DOHH2 (cell line): ENCODE measurements at regions not wholly inside any gene's neighbourhood (a gene's known extent, or its start where the extent isn't known, plus 50 kb on each side); places are given as distances from the start of the nearest gene placed in this dataset.

Experiments used
- EZH2phosphoT487 ChIP-seq: fragments of 200-600 bp; sonication (generic); IDR thresholded peaks from 2 replicates; pipeline ENCODE4 v1.6.1; 2017; ENCODE audit warnings: borderline replicate concordance, mild to moderate bottlenecking, antibody characterized with exemption, low read length, moderate library complexity, mixed read lengths
- TF ChIP-seq, protein P1 (sequence below): fragments of 200-600 bp; sonication (generic); IDR thresholded peaks from one replicate; pipeline ENCODE4 v1.5.1; 2014; ENCODE audit warnings: antibody characterized with exemption, mild to moderate bottlenecking, low read depth, low read length; ENCODE audit not compliant: poor library complexity, severe bottlenecking

DNA sequence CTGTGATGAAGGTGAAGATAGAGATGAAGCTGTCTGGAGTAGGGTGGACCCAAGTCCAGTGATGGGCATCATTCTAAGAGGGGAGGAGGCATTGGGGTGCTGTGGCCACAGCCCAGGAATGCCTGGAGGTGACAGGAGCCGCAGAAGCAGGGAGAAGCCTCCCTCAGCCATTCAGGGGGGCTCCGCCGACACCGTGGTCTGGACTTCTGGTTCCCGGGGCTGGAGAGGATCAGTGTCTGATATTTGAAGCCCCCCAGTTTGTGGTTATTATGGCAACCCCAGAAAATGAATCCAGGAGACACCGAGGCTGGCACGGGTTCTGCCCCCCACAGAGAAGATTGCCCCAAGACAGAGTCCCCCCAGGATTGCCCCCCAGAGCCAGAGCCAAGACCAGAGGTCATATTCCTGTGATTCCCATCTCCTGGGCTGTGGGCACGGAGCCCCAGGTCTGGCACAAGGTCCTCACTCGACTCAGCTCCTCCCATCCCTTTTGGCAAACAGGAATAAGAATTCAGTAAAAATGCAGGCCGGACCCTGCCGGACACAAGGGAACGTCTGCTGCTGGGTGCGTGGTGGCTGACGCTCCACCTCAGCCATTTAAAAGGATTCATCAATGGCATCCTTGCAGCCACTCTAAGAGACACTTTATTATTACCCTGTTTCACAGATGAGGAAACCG, 116.6 kb downstream of the CPZ start:
- TF ChIP-seq, protein P1, sequence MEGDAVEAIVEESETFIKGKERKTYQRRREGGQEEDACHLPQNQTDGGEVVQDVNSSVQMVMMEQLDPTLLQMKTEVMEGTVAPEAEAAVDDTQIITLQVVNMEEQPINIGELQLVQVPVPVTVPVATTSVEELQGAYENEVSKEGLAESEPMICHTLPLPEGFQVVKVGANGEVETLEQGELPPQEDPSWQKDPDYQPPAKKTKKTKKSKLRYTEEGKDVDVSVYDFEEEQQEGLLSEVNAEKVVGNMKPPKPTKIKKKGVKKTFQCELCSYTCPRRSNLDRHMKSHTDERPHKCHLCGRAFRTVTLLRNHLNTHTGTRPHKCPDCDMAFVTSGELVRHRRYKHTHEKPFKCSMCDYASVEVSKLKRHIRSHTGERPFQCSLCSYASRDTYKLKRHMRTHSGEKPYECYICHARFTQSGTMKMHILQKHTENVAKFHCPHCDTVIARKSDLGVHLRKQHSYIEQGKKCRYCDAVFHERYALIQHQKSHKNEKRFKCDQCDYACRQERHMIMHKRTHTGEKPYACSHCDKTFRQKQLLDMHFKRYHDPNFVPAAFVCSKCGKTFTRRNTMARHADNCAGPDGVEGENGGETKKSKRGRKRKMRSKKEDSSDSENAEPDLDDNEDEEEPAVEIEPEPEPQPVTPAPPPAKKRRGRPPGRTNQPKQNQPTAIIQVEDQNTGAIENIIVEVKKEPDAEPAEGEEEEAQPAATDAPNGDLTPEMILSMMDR: no peak
- no peak for TF ChIP-seq EZH2phosphoT487
